H1 (cell line): ENCODE measurements at regions not wholly inside any gene's neighbourhood (a gene's known extent, or its start where the extent isn't known, plus 50 kb on each side); places are given as distances from the start of the nearest gene placed in this dataset.

Experiments used
- CHD7 ChIP-seq: fragments of 300-600 bp; sonication (generic); IDR thresholded peaks from 2 replicates; pipeline ENCODE4 v1.7.1; 2012; ENCODE audit warnings: low read length, moderate library complexity, mild to moderate bottlenecking, inconsistent platforms; ENCODE audit not compliant: insufficient replicate concordance
- JUND ChIP-seq: IDR thresholded peaks from 2 replicates; pipeline ENCODE4 v1.6.1; 2011; ENCODE audit warnings: mild to moderate bottlenecking, improper control_type of control experiment, low read length
- RXRA ChIP-seq: IDR thresholded peaks from 2 replicates; pipeline ENCODE4 v1.6.1; 2011; ENCODE audit warnings: low read depth, mild to moderate bottlenecking, low read length, moderate library complexity; ENCODE audit not compliant: insufficient read depth
- SIRT6 ChIP-seq: IDR thresholded peaks from one replicate; pipeline ENCODE4 v1.7.1; 2012; ENCODE audit warnings: low read length, inconsistent platforms
- SP4 ChIP-seq: IDR thresholded peaks from 2 replicates; pipeline ENCODE4 v1.6.1; 2012; ENCODE audit warnings: low read length, inconsistent platforms
- TBP ChIP-seq: IDR thresholded peaks from 2 replicates; pipeline ENCODE4 v1.6.1; 2011; ENCODE audit warnings: low read depth, low read length, improper control_type of control experiment
- TCF12 ChIP-seq: IDR thresholded peaks from 2 replicates; pipeline ENCODE4 v1.6.1; 2011; ENCODE audit warnings: low read depth, mild to moderate bottlenecking, low read length
- TEAD4 ChIP-seq: IDR thresholded peaks from 2 replicates; pipeline ENCODE4 v1.6.1; 2012; ENCODE audit warnings: low read depth, low read length, inconsistent platforms, mixed read lengths
- ZNF274 ChIP-seq: IDR thresholded peaks from 2 replicates; pipeline ENCODE4 v1.7.0; 2012; ENCODE audit warnings: low read length, borderline replicate concordance; ENCODE audit errors: extremely low read depth

- TF ChIP-seq CHD7 (no peak), TEAD4 (no peak), SIRT6 (no peak), JUND (no peak), RXRA (no peak), ZNF274 (no peak), SP4 (no peak), TBP (no peak), TCF12 (no peak)
- TF ChIP-seq, all 59 proteins: peak for 0
Measured at GRCh38 chr9:32843295-32843694, 60.0 kb downstream of the TMEM215 start (continued).
